GM19455 (cell line): ENCODE measurements at regions not wholly inside any gene's neighbourhood (a gene's known extent, or its start where the extent isn't known, plus 50 kb on each side); places are given as distances from the start of the nearest gene placed in this dataset.

Experiments
- ATAC-seq: cut with Tn5 transposase; IDR thresholded peaks from one replicate; pipeline ENCODE4 v1.9.1; 2021; ENCODE audit not compliant: unreplicated experiment

- no peak for ATAC-seq
These were observed 69.0 kb upstream of the ZC3H11B start for GRCh38 chr1:219681876-219682275.

DNA sequence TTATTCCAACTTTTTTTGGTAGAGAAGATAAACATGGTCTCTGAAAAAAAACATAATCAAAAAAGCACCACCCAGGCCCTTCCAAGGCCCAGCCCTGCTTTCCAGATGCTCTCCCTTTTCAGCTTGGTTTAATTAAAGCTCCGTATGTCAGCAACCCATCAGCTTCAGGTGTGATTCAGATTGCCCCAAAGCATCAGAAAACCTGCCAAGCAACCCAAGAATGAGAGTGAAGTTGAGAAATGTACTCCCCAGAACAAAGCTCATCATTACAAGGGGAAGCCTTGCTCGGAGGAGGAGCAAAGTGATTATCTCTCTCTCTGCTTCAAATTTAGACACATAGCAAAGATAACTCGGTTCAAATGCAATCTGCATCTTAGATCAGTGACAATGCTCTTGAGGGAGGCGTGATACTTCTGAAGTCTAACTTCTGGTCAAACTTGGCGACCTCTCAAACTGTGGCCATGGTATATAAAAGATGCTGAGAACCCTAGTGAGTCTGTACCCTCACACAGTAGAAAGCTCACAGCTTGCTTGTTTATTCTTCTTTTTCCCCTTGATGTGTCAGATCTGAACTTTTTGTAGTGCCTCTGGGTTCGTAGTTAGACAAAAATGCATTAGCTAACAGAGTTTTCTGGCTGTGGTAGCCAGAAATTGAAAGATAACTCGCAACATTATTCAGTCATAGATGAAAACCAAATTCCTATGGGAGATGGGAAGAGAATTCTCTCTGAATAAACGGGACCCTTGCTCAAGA, 63.3 kb upstream of the ZC3H11B start:
- ATAC-seq = no peak

- no peak for ATAC-seq
These were observed 57.7 kb upstream of the ZC3H11B start for GRCh38 chr1:219670426-219671149.

- ATAC-seq = no peak
These were observed 56.7 kb upstream of the ZC3H11B start for GRCh38 chr1:219669556-219669955.

- no peak for ATAC-seq
These were observed 56.1 kb upstream of the ZC3H11B start for GRCh38 chr1:219669042-219669441.

DNA sequence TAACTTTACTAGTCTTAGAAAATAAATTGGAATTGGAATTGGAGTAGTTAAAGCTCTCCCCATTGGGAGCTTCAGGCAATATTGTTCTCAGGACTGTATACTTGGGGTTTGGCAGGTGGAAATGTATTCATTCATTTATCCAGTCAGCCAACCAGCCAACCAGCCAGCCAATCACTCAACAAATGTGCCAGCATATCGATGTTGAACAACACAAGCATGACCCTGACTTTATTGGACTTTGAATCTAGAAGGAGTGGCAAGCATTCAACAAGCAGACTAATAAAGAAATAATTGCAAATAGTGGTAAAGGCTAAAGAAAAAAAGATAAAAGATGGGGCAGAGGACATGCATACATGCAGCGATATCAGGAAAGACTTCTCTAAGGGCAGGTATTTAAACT, 55.5 kb upstream of the ZC3H11B start:
- ATAC-seq = no peak

DNA sequence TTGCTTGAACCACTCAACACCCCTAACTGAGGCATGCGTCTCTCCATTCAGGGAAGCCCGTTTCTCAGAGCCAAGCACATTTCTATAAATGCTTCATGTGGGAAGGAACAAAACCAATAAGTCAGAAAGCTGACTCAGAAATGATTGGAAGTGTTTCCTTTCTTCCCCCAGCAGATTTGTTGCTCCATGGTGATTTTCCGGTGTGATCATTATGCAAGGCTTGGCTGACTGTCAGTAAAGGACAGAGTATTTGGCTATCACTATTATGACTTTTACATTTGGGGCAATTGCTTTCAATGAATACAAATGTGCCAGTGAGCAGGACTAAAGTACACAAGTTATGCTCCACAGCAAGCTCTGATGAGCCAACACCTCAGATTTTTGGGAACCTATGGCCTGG, 53.3 kb upstream of the ZC3H11B start:
- ATAC-seq = no peak

- ATAC-seq = no peak
These were observed 52.2 kb upstream of the ZC3H11B start for GRCh38 chr1:219665089-219665488.

DNA sequence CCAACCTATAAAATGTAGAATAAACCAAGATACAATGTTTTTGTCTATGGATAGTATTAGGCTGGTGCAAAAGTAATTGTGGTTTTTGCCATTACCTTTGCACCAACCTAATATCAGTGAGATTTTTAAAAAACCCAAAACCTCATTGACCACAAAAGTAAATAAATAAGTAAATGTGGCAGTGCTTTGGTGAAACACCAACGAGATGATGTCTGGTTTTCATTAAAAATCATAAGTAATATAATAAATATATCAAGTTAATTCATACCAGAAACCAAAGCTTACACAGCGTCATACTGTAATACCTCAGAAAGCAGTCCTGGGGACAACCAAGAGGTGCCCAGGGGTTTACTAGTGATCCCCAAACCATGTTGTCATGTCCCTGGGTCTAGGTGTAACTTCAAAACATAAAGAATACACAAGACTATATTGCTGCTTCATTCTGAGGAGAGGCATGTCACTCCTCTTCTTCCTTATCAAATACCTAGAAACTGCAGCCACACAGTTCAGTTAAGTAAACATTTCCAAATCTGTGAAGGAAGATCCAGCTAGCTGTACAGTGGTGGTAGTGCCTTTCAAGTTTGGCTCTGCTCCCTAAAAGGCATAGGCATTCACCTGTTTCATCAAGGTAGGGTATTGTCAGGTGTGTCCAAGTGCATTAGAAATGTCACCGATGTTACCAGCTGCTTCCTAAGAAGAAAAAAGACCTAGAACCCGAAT, 51.6 kb upstream of the ZC3H11B start:
- ATAC-seq = no peak
